HG03066 (cell line): ENCODE measurements at regions not wholly inside any gene's neighbourhood (a gene's known extent, or its start where the extent isn't known, plus 50 kb on each side); places are given as distances from the start of the nearest gene placed in this dataset.
"Not testable (repeated sequence)": the region's sequence is repeated elsewhere in the genome, so short reads cannot be mapped to it uniquely, and the experiment has no call there.

Experiments
- ATAC-seq: cut with Tn5 transposase; IDR thresholded peaks from one replicate; pipeline ENCODE4 v1.9.1; 2021; ENCODE audit warnings: low read depth; ENCODE audit not compliant: unreplicated experiment

DNA sequence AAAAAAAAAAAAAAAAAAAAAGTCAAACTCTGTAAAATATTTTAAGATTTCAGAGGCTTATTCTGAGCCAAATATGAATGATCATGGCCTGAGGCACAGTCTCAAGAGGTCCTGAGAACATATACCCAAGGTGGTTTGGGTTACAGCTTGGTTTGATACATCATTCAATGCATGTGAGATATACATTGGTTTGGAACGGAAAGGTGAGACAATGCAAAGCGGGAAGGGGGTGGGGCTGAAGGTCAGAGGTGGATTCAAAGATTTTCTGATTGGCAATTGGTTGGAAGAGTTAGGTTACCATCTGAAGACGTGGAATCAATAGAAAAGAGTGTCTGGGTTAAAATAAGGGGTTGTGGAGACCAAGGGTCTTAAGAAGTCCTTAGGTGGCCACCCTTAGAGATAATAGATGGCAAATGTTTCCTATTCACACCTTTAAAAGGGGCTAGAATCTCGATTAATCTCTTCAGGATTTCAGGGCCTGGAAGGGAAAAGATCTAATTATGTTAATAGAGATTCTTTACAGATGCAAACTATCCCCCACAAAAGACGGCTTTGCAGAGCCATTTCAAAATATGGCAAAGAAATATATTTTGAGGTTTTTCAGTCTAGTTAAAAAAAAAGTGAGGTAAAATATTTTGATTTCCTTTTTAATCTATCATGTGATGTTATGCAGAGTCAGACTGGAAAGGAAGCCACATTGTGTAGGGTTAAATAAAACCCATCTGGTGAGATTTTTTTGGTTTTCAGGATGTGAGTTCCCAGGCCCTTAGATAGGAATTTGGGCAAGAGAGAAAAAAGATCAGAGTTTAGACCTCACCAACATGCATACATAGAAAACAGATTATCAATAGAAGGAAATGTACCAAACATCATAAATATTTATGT is 173.8 kb upstream of the CNOT2 start:
- ATAC-seq: no peak

DNA sequence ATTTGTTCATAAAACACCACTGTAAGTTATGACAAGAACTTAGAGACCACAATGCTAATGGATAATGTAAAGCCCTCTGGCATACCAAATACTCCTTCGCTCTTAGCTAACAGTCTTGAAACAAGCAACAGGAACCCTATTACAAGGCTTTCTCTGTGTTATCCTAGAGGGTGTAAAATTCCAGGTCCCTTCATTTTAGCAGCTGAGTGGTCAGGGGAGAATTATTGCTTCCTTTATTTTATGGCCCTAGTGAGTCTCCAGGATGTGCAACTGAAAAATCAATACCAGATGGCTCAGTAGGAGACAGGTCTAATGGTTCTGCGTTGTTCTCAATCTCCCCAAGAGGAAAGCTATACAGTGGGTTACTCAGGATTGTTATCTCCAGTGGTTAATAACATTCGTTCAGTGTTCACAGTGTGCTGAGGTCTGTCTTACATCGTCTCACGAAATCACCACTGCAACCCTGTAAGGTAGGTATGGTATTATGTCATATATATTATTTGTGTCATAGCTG is 172.7 kb upstream of the CNOT2 start:
- no peak for ATAC-seq

DNA sequence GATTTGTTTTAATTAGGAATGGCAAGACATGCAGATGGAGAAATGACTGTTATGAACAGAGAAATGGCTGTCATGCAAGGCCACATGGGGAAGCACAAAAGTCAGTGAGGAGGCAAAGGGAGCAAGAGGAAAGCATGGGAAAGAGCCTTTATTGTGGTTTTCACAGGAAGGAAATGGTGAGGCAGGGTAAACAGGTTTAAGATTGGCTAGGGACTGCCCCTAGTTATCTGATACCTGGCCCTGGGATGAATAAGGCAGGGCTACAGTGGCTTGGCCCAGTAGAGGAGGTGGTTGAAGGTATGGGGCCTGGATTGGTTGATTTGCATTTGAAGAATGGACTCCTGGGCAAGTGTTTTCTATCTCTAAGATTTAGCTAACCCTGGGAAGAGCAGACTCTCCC is 168.7 kb upstream of the CNOT2 start:
- no peak for ATAC-seq

DNA sequence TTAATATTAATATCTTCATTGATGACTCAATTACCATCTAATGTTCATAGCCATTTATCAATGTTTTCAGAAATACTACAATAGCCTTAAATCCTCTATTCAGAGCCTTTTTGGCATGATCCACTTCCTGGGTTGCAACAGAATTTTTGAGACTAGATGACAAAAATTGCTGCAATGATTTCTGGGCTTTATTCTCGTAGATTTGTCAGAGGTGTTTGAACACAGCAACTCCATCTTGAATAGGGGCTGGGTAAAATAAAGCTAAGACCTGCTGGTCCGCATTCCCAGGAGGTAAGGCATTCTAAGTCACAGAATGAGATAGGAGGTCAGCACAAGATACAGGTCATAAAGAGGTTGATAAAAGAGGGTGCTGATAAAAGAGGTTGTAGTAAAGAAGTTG is 165.8 kb upstream of the CNOT2 start:
- ATAC-seq: no peak

DNA sequence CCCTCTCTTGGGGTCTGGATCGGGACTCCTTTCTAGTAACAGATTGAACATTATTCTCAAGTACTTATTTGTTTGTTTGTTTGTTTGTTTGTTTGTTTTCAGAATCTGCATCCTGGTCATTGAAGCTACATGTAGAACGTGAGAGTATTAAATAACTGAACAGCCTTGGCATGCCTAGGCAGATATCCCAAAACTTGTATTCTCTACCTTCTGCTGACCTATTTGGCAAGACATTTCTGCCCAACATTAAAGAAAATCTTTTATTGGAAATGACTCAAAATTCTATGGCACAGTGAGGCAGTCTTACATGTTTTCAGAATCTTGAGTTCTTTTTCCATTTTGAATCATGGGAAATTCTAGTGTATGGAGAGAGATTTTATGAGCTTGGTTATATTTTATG is 165.1 kb upstream of the CNOT2 start:
- ATAC-seq: no peak

DNA sequence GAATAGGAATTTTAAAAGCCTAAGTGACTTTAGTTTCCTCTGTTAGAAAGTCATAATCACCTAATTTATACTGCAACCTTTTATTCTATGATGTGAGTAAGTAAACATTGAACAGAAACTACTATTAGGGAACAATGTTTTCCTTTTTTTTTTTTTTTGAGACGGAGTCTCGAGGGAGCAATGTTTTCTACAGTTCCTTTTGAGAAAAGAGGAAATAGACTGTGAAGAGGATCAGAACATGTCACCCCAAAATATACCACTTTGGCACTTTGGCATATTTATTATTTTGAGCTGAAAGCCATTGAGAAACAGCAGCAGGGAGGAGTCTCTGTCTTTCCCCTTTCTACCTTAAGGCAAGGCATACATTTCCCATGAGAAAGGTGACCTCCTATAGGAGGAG is 162.7 kb upstream of the CNOT2 start:
- ATAC-seq: no peak

DNA sequence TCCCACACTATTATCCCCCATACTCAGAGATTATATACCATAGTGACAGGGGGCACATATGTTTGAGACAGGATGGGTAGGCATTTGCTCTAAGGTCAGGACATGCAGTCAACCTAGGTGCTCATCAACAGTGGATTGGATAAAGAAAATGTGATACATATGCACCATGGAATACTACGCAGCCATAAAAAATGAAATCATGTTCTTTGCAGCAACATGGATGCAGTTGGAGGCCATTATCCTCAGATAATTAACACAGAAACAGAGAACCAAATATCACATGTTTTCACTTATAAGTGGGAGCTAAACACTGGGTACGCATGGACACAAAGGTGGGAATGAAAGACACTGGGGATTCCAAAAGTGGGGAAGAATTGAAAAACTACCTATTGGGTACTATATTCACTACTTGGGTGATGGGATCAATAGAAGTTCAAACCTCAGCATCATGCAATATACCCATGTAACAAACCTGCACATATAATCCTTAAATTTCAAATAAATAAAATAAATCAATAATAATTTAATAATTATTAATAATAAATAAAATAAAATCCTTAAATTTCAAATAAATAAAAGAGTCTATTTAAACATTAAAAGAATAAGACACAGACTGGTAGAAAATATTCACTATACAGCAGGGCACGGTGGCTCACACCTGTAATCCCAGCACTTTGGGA is 160.1 kb upstream of the CNOT2 start:
- ATAC-seq: no peak

DNA sequence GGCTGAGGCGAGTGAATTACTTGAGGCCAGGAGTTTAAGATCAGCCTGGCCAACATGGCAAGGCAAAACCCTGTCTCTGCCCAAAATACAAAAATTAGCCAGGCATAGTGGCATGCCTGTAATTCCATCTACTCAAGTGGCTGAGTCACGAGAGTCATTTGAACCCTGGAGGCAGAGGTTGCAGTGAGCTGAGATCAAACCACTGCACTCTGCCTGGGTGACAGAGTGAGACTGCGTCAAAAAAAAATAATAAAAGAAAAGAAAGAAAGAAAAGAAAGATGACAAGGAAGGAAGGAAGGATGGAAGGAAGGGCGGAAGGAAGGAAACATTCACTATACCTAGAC is 159.6 kb upstream of the CNOT2 start:
- ATAC-seq: no peak

DNA sequence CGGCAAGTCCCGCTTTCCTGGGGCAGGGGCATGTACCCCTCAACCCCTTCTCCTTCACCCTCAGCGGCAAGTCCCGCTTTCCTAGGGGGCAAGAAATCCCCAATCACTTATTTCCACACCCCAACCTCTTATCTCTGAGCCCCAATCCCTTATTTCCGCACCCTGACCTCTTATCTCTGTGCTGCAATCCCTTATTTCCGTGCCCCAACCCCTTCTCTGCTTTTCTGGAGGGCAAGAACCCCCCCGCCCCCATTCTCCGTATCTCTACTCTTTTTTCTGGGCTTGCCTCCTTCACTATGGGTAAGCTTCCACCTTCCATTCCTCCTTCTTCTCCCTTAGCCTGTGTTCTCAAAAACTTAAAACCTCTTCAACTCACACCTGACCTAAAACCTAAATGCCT is 156.9 kb upstream of the CNOT2 start:
- ATAC-seq: not testable (repeated sequence)

DNA sequence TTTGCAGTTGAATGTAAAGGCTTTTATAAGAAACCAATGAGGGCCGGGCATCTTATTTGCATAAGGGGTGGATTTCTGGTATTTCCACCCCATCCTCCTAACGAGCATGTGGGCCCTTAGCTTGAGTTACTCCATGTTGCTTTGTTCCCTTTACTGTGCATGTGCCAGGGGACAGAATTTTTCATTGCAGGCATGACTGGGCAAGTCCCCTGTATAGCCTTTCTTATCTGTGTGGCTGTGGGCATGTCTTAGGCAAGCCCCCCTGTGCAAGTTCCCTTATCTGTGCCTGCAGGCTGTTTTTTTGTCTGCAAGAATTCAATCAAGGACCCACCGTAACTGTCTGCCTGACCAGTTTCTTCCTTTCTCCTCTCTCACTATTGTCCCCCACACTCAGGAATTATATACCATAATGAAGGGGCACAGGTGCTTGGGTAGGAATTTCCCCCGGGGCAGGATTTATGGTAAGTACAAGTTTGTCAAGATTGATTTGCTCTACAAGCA is 152.2 kb upstream of the CNOT2 start:
- ATAC-seq: no peak

DNA sequence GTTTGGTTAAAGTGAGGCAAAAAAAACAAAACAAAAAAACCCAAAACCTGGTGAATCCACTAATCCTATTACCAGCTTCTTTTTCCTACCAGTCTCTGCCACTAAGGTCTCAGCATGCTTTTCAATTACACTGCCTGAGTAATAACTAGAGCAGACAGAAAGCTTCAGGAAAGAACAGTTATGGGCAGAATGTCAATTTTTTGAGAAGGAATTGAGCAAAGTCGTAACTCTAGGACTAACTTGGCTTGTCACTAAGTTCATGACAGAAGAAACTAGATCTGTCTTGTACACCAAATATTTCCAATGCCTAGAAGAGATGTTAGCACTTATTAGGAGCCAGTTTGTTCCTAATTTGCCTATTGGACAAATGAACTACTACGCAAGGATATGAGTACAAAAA is 148.8 kb upstream of the CNOT2 start:
- ATAC-seq: no peak

DNA sequence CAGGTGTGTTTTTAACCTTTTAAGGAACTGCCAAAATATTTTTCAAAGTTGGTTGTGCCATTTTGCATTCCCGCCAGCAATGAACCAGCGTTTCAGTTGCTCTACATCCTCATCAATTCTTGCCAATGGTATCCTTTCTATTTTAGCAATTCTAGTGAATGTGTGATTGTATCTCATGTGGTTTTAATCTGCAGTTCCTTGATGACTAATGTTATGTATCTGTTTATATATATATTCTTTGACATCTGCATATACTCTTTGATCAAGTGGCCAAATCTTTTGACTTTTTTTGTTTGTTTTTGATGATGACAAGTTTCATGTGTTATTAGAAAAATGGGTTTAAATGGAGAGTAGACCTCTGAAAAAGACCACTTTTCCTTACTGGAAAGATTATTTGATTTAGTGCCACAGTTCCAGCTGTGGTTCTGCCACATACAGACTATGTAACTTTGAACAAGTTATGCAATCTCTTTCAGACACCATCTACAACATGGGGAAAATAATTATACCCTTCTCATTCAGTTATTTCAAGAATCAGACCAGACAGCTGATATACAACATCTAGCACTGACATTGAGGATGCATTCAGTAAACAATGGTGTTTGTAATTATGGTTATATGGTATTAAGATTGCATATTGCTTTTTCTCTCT is 146.3 kb upstream of the CNOT2 start:
- ATAC-seq: no peak

DNA sequence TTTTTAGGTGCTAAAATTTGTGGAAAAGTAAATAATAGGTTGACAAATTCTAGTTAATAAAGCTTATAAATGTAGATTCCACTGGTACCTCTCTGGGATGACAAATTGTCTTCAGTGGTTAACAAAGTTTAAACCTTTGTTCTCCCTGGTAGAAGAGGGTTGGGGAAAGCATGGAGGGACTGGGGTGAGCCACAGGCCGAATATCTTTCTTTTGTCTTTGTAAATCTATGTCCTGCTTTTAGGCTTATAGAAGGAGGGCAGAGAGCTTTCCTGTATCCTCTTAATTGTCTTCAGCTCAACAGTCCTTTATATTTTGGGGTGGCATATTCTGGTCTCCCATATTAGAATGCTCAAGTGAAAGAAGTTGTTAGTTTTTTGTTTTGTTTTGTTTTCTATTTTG is 142.2 kb upstream of the CNOT2 start:
- no peak for ATAC-seq

DNA sequence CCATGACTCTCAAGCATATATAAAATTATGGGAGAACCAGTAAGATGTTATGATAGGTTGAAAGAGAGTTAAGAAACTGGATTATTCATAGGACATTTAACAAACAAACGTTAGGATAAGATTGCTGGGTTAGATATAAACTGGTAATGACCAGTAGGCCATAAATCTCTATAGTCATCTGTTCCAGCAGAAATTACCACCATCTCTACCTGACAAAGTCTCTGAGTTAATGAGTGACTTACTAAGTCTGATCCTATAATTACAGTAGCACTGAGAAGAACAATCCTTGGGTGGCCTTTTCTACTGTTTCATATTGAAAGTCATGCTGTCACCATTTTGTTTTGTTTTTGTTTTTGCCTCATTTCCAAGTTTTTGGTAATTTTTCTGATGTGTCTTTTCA is 136.9 kb upstream of the CNOT2 start:
- no peak for ATAC-seq

DNA sequence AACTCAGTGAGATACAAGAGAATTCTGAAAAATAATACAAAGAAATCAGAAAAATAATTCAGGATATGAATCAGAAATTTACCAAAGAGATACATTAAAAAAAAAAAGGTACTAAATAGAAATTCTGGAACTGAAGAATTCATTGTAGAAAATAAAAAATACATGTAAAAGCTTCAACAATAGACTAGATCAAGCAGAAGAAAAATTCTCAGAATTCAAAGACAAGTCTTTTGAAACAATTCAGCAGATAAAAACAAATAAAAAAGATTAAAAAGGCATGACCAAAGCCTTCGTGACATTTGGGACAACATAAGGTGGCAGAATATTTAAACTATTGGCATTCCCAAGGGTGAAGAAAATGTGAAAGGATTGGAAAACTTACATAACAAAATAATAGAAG is 133.1 kb upstream of the CNOT2 start:
- no peak for ATAC-seq

DNA sequence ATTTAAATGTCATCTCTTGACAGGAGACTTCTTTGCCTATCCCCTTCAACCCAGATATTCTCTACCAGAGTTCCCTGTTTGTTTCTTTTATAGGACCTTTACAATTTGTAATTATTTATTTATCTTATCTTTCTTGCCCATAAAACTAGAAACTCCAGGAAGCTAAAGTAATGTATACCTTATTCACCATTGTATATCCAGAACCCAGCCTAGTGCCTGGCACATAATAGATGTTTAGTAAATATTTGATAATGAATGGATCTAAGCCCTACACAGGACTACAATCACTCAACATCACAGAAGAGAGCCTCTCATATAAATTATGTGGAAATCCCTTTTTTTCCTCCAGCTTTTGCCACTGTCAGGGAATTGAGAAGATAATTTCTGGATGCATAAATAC is 125.6 kb upstream of the CNOT2 start:
- ATAC-seq: no peak

DNA sequence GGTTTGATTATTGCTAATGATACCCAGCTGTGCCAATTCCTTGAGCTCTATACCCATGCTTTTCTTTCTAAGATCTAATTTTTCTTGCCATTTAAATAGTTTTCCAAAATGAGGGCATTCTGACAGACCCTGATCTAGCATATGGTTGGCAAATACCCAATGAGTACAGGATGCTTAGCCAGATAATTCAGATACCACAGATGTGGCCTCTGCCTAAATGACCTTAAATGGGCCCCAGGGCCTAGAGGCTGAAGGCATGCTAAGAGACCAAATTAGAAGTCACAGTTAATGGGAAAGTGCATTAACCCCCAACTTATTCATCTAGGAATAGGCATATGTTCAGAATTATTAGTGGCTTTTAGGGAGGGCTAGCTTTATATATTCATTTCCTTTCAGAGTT is 122.3 kb upstream of the CNOT2 start:
- ATAC-seq: no peak

DNA sequence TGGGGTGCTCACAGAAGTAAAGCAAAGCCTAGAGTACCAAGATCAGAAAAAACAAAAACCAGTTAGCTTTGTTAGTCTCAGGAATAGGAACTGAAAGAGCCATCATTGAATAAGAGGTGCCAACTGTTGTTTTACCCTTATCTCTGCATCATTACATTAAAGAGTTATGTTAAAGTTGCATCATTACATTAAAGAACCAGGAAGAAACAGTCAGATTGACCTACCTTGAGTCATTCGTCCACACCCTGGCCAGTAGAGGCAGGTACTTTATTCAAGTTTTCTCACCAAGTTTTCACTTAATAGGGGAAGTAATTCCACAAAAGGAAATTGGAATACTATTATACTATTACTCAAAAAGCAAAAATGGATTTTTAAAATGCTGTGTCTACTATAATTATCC is 121.7 kb upstream of the CNOT2 start:
- no peak for ATAC-seq

DNA sequence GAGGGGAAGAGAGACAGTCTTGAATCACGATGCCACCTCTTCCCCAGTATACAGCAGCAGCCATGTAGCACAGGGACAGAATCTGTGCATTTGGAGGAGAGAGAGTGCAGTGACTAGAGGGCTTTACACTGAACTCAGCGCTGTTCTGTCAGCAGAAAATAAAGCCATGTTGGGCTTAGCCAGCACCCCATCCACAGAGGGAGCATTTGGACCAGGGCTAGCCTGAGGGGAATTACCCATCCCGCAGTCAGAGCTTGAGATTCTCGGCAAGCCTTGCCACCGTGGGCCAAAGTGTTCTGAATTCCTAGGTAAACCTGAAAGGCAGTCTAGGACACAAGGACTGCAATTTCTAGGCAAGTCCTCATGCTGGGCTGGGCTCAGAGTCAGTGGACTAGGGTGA is 120.4 kb upstream of the CNOT2 start:
- ATAC-seq: no peak

DNA sequence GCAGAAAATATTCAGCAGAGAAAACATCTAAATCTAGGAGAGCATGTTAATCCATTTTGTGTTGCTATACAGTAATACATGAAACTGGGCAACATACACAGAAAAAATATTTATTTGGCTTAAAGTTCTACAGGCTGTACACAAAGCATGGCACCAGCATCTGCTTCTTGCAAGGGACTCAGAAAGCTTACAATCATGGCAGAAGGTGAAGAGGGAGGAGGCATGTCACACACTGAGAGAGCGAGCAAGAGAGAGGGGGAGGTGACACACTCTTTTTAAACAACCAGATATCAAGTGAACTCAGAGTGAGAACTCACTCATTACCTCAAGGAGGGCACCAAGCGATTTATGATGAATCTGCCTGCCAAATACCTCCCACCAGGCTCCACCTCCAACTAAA is 94.2 kb upstream of the CNOT2 start:
- ATAC-seq: no peak

DNA sequence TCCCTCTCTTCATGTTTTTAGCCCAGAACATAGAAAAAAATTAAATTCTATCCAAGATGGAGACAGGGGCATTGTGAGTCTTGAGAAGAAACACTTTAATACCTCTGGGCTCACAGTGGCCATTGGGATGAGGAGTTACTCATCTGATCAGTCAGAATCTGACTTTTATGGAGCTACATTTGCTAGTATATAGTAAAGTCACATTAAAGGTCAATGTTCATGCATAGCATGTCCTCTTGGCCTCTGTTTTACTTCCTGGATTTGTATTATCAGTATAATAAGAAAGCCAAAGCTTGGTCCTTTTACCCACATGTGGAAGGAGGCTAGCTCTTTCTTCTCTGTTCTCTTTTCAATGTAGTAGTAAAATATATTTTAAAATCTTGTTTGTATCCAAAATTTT is 93.6 kb upstream of the CNOT2 start:
- no peak for ATAC-seq
